ENCODE measurements at regions not wholly inside any gene's neighbourhood (a gene's known extent, or its start where the extent isn't known, plus 50 kb on each side); places are given as distances from the start of the nearest gene placed in this dataset.
A peak's percentile ranks its signal among the peaks of the same experiment; 100 is the strongest.

DNA sequence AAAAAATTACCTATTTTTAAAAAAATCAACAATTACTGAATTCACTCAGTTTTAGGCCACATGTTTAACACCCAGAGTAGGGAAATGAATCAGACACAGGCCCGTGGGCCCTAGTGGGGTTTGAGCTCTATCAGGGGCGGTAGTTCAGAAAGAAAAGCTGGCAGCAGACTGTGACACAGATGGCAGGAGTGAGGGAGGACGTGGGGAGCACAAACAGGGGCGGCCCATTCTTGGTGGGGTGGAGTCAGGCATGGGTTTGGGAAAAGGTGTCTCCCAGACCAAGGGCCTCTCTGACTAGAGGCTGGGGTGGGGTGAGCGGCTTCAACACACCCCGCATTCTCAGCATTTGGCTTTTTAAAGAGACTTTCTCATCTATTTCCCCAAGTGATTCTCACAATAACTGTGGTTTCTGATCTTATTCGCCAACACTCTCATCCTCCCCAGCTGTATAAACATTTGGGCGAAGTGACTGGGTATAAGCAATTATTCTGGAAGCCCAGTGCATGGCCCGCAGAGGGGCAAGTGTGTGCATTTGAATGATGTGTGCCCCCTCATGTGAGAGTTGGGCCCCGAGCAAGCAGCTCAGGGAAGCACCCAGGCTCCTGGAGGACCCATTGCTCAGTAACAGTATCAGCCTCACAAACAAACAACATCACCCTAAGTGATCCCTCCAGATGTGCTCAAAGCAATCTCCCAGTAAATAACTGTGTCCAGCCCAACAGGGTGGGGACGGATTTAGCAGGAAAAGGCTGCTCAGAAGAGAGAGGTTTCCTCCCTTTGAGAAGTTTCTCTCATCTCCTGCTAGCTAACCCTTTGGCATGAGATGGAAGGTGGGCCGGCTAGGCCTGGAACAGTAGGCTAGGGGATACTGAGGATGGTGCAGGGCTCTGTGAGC is 437.6 kb upstream of the ZMIZ1 start:
- ATAC-seq = no peak

DNA sequence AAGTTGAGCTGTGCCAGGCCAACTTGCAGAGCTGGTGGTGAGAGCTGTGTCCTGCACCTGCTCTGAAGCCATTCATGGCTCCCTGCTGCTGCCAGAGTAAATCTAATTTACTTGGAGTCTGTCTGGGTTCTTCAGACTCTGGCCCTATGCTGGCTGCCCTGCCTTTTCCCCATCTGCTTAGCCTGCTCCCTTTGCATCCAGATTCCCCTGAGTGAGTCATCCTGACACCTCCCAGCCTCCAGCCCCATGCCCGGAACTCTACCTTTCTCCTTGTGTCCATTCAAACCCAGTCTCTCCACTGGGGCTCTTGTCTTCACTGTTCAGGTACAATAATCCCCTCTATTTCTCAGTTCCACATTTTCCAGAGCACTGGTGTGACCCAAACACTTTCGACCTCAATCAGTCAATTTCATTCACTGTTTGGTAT is 434.4 kb upstream of the ZMIZ1 start:
- ATAC-seq = peak; percentile 73

DNA sequence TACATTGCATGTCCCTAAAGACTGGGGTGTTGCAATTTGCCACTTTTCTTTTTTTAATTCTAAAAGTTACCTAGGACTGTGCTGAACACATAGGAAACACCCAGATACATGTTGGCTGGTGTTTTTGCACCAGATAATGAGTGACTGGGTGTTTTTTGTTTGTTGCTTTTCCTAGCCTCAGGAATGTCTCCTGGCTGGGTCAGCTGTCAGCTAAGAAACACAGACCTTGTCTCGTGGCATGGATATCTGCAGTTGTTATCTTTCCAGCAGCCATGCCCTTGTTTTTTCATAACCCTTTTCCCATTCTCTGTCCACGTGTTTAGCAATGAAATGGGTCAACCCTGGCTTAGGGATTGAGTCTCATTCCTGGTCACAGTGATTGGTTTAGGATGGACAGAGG is 433.9 kb upstream of the ZMIZ1 start:
- no peak for ATAC-seq

DNA sequence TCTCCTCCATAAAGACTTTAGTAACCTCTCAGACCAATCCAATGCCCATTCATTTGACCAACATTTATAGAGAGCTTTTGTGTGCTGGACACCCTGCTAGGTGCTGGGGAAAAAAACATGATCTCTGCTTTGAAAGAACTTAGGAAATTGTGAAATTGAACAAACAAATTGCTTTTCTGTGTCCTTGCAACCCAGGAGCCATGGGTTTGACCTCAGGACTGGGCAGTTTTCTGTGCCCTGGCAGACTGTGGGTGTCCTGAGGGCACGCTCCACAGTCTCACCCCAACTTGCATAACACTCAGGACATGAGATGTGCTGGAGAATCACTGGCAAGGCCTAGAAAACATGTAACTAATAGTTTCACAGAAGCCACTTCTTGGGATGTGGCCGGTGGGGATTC is 429.1 kb upstream of the ZMIZ1 start:
- no peak for ATAC-seq

DNA sequence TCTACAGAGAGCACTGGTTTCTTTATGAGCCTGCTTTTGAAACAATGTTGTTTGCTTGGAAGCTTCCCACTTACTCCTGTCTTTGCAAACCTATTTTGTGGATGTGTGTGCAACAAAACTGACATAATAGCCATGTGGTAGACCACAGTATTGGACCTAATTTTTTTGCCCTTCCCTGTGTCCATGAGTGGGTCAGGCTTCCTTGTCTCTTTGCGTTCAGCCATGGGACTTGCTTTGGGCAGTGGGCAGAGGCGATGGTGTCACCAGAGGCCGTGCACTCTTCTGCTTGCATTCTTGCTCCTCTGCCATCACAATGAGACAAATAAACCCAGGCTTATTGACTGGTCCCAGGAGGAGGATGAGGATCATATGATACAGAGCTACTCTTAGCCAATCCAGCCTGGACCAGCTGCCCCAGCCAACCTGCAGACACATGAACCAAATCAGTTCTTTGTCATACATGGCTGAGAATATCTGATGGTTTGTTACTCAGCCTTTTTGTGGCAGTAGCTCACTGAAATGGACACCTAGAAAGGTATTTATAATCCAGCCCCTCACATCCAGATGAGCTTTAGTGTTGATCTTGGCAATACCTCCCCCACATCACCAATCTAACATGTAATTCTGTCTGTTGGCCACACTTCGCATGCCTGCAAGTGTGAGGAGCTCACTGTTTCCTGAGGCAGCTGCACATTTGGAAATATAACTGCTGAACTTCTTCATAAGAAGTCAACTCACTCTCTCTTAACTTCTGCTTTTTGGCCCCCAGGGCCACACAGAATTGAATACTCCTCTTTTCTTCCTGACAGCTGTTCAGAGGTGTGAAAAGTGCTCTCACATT is 427.8 kb upstream of the ZMIZ1 start:
- ATAC-seq = no peak

DNA sequence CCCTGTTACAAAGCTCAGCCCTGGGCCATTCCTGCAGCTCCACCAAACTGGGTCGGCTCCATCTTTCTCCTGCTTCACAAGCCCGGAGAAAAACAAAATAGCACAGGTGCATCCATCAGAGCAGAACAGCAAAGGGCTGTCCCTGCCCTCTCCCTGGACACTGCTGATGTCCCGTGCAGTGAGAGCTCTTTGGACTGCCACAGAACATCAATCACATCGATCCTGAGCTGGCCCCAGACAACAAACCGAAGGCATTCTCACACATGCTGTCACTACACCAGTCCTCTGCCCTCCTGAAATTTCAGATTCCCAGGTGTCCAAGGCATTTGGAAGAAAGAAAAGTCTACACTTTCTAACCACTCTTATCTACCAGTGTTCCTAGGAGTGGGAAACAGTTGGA is 427.1 kb upstream of the ZMIZ1 start:
- ATAC-seq = no peak

DNA sequence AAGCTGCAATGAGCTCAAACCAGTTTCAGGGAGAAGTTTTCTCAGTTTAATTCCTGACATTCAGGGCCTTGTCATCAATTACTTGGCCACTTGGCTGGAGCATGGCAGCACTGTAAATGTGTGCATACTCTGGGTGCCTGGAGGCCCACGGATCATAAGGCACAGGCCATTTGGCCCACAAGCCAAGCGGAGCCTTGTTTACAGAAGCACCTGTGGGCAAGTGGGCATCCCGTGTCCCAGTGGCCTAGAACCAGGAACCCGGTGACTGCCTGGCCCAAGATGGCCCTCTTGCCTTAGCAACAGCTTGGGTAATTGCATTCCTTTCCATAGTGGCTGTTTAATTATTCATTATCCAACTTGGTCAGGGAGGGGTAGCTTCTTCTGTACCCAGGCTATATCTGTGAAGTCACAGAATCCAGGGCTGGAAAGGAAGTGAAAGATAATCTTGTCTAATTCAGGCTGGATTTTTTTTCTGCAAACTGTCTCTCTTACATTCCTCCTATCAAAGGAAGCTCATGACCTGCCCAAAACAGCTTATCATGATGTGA is 426.4 kb upstream of the ZMIZ1 start:
- no peak for ATAC-seq

DNA sequence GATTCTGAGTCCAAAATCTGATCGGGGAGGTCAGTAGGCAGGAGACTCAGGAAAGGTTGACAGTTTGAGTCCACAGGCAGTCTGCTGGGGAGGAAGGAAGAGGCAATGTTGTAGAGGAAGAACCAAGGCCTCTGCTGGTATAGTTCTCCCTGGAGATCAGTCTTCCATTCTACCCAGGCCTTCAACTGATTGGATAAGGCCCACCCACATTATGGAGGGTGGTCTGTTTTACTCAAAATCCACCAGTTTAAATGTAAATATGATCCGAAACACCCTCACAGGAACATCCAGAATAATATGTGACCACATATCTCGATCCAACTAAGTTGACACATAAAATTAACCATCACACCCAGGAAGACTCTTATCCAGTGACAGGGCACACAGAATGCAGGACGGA is 425.3 kb upstream of the ZMIZ1 start:
- ATAC-seq = no peak

DNA sequence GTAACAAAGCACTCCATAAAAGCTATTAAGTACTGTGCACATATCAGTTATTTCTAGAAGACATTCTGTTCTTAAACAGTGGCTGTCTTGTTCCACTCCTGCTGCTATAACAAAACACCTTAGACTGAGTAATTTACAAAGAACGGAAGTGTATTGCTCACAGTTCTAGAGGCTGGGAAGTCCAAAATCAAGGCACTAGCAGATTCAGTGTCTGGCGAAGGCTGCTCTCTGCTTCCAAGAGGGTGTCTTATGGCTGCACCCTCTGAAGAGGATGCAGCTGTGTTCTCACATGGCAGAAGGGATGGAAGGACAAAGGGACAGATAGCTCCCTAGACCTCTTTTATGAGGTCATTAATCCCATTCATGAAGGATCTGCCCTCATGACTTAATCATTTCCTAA is 424.2 kb upstream of the ZMIZ1 start:
- ATAC-seq = no peak

DNA sequence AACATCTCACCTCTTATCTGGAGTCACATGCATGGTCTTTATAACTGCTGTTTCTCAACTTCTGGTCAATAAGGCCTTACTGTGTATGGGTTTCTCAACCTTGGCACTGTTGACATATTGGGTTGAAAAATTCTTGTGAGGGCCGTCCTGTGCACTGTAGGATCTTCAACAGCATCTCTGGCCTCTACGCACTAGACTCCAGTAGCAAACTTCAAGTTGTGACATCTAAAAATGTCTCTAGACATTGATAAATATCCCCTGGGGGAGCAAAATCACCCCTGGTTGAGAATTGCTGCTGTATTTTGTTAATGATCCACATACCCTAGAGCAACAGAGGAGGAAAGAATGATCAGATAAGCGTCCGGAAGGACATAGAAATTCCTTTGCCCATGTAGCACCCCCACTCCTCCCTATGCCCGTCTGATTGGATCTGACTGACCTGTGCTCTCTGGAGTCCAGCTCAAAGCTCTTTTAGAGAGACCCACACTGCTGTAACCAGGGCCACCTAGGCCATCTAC is 423.5 kb upstream of the ZMIZ1 start:
- ATAC-seq = no peak

DNA sequence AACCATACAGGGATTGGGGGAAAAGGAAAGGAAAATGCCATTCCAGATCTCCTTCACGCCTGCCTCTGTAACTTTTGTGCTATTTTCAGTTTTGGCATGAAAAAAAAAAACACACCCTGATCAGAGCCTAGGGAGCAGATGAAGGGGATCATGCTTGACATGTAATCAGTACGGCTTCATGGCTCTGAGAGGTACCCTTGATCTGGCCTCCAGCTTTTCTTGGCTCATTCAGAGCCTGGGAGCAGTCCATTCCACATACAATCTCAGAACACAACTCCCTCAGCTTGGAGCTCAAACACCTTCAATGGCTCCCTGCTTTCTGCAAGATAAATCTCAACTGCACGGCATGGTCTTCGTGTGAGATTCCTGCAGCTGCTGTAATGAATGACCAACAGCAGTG is 422.8 kb upstream of the ZMIZ1 start:
- ATAC-seq = no peak

DNA sequence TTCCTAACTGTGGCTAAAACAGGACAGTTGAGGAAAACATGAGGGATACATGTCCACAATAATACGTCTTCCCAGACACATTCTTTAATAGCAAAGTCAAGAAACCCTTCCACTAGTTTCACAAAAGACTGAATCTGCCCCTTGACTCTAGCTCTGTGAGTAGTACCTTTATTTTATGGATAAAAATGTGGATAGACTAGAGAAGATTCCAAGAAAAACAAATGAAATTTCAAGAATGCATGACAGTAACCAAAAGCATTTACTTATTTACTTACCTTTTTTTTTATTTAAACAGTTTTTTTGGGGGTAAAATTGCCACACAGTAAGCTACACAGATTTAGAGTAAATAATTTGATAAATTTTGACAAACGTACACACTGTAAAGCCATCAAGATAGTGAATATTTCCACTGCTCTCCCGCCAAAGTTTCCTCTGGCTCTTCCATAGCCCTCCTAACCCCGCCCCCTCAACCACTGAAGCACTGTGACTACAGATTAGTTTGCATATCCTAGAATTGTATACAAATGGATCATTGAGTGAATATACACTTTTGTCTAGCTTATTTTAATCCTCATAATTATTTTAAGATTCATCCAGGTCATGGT is 420.4 kb upstream of the ZMIZ1 start:
- no peak for ATAC-seq

DNA sequence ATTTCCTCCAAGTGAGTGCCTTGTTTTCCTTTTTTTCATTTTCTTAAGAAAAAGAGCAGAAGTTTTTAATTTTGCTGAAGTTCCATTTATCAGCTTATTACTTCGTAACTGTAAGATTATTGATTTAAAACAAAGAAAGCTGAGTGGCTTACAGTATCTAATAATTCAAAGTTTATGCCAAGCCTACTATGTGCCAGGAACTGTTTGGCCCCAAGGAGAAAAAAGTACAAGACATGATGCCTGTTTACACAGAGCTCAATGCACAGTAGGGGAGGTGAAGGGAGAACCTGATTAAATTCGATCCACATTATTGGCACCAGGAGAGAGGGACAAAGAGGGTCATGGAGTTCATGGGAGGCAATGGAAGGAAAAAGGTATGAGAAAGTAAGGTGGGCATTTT is 419.3 kb upstream of the ZMIZ1 start:
- no peak for ATAC-seq

DNA sequence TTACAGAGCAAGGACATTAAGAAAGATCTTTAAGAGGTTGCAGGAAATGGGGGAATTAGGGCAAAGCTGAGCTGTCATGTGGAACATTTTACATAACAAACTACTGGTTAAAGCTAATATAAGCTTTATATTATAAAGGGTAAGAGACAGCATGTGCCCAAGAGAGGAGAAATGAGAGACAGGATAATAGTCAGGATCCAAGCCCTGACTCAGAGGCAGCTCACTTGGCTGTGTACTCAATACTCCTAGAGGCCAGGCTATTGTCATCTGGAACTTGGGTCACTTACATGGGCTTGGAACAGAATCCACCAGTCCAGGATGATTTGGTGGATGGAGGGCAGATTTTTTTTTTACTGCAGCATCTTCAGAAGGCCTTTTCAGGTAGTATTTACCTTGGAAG is 418.6 kb upstream of the ZMIZ1 start:
- no peak for ATAC-seq

DNA sequence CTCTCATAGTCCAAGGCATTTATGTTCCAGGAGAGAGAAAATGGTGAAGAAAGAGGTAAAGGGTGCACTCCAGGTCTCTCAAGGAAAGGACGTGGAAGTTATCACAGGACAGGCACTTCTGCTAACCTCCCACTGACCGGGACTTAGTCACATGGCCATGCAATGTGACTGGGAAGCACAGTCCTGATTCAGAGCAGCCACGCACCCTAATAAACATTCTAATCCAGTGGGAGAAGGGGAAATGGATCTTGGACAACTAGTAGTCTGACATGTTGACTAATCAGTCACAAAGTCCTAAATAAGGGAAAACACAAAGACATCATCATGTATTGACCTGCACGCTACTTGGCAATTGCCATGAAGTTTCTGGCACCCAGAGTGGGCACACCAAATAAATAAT is 417.5 kb upstream of the ZMIZ1 start:
- ATAC-seq = no peak

DNA sequence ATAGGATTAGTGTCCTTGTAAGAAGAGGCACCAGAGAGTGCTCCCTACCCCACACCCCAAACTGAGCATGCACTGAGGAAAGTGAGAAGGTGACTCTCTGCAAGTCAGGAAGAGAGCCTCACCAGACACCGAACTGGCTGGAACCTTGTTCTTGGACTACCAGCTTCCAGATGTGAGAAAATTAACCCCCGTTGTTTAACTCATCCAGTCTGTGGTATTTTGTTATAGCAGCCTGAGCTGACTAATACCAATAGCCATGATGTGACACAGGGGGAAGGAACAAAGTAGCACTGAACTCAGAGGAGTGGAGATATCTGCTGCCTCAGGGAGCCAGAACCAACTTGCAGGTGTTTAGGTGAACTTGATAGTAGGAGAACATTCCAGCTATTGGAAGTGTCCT is 415.2 kb upstream of the ZMIZ1 start:
- no peak for ATAC-seq

DNA sequence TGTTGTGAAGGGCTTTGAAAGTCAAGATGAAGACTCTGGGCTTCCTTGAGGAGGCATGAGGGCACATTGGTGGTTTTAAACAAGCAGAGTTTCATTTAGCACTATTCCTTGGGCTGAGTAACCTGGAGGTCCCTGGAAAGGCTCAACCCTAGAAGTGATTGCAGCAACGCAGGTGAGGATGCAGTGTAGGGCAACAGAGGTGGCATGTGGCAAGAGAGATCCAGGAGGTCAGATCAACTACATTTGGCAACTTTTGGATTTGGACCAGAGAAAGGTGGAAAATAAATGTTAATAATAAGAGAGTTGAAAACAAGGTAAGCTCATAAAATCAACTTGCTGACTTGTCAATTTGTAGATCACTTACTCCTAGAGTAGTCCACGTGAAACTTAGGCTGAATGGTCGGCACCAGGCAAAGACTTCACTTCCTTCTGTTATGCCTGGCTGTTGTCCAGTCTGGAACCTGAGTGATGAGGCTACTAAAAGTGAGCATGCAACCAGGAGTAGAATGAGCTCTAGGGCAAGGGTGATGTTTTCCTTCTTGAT is 414.6 kb upstream of the ZMIZ1 start:
- ATAC-seq = no peak

DNA sequence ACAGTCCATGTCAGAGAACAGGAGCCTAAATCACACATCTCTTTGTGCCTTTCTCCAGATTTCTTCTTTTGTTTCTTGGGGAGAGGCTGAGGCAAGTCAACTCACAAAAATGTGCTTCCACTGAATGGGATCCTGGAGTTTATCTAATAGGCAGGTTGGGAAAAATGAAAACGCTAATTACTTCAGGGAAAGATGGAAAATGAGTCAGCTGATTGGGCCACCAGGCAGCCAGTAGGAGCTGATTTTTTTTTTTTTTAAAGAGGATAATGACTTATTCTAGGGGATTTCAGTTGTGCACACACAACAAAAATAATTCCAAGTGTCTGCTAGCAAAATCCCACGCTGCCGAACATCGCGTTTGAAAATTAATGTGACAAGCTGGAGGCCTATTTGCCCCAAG is 412.8 kb upstream of the ZMIZ1 start:
- ATAC-seq = no peak

DNA sequence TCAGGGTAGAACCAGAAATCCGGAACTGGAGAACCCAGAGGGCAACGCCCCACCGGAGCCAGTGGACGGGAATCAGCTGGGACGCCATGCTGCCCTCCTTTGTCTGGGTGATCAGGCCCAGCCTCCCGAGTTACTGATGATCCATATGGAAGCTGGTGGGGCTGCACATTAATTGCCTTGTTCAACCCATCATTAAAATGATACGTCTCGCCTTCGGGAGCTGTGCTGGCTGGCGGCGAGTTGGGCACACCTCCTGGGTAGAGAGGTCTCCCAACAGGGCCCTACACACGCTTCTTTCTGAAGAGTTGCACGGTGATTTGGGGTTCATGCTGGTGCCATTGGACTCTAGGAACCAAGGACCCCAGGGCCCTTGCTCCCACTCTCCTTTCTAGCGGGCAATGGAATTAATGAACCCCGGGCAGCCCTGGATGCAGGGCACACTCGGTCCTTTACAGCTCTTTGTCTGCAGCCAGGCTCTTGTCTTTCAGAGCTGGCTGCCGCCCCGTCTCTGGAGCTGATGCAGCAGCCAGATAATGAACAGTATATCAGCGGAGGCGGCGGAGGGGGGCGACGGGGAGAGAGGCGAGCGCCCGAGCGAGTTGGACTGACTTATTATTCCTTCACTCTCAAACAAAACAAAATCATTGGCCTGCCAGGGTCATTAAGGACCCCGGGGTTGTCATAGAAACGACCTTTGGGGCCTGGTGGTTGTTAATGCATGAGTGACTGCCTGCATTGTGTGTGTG is 412.2 kb upstream of the ZMIZ1 start:
- no peak for ATAC-seq

DNA sequence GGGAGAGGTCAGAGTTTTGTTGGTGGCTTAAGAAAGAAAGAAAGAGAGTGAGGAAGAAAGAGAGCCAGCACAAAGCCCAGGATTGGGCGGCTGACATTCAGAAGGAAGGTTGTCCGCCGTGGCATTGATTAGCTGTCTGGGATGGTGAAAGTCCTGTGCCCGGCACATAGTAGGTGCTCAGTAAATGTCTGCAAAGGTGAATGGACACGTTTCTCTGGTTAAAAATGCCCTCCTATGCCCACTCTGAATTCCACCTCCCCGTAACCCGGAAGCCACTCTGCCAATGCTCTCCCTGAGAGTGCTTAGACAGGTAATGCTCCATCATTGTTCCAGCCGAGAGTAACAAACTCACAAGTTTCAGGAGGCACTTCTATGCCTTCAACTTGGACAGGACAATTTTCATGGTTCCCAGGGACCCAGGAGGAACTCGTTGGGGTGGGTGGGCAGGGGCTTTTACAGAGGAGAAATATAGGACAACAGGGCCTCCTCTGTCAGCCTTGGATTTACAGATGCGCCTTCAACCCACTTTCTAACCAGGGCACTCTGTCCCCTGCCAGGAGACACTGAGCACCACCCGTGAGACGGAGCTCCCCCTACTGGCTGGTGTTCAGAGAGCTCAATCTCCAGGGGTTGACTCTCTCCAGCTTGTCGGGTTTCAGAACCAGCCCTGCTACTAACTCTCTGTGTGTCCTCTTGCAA is 411.5 kb upstream of the ZMIZ1 start:
- ATAC-seq = peak; percentile 86

DNA sequence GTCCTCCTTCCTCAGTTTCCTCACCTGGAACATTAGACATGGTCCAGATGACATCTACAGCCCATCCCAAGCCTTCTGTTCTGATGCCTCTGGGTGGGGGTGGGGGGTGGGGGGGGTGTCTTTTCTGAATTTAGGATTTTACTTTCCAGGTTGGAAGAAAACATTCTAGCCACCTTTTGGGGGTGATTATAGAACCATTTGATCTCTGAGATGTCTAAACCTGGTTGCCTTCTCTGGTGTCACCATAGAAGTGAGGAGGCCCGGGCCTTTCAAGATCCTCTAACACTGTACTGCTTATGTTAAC is 411.0 kb upstream of the ZMIZ1 start:
- no peak for ATAC-seq
